Upper lobe of left lung (tissue), 4 donors: ENCODE measurements at regions not wholly inside any gene's neighbourhood (a gene's known extent, or its start where the extent isn't known, plus 50 kb on each side); places are given as distances from the start of the nearest gene placed in this dataset.

ENCODE experiments used
- EP300 ChIP-seq, 4 donors: sonication (generic); formaldehyde crosslinking; IDR thresholded peaks; one replicate each; pipeline ENCODE4 v1.5.1; 2017; ENCODE audit warnings: antibody characterized with exemption in 4 of 4, control low read depth in 2 of 4
- POLR2A ChIP-seq, 4 donors: fragments of 450-650 bp; IDR thresholded peaks; one replicate each; pipeline ENCODE4 v1.5.1; 2016 to 2017; ENCODE audit warnings: antibody characterized with exemption in 4 of 4, mild to moderate bottlenecking in 2 of 4
- TF ChIP-seq, protein P1 (sequence below), 6 experiments: fragments of 450-650 bp in 4 of 6; fragments of 200-600 bp in 2 of 6; sonication (generic) in 2 of 6; IDR thresholded peaks; one replicate each; pipeline ENCODE4 v1.5.1; 2016 to 2019; ENCODE audit warnings: antibody characterized with exemption in 6 of 6

GRCh38 chr12:68529466-68529865 lies 81.2 kb upstream of the RAP1B start:
- TF ChIP-seq, protein P1, sequence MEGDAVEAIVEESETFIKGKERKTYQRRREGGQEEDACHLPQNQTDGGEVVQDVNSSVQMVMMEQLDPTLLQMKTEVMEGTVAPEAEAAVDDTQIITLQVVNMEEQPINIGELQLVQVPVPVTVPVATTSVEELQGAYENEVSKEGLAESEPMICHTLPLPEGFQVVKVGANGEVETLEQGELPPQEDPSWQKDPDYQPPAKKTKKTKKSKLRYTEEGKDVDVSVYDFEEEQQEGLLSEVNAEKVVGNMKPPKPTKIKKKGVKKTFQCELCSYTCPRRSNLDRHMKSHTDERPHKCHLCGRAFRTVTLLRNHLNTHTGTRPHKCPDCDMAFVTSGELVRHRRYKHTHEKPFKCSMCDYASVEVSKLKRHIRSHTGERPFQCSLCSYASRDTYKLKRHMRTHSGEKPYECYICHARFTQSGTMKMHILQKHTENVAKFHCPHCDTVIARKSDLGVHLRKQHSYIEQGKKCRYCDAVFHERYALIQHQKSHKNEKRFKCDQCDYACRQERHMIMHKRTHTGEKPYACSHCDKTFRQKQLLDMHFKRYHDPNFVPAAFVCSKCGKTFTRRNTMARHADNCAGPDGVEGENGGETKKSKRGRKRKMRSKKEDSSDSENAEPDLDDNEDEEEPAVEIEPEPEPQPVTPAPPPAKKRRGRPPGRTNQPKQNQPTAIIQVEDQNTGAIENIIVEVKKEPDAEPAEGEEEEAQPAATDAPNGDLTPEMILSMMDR (IDR thresholded peaks at IDR 0.05) = no peak
- no peak for TF ChIP-seq POLR2A (IDR thresholded peaks at IDR 0.05)
- TF ChIP-seq EP300 (IDR thresholded peaks at IDR 0.05) = no peak
